ENCODE measurements at regions not wholly inside any gene's neighbourhood (a gene's known extent, or its start where the extent isn't known, plus 50 kb on each side); places are given as distances from the start of the nearest gene placed in this dataset.
"Not testable (repeated sequence)": the region's sequence is repeated elsewhere in the genome, so short reads cannot be mapped to it uniquely, and the experiment has no call there.

- TF ChIP-seq CTCF (conservative IDR thresholded peaks at IDR 0.05; ENCODE audit: low read depth, low read length) = no peak
- DNase-seq (ENCODE audit: low read depth) = no peak
- H3K4me3 ChIP-seq (ENCODE audit: low read length) = no peak overlapping the region
Observed at GRCh38 chr3:34109021-34109420, 310.6 kb downstream of the PDCD6IP start.

- no peak overlapping the region for H3K4me3 ChIP-seq (ENCODE audit: low read length)
- DNase-seq (ENCODE audit: low read depth) = no peak
Observed at GRCh38 chr3:34109846-34110245, 311.4 kb downstream of the PDCD6IP start.

GRCh38 chr3:34111361-34111760 lies 312.9 kb downstream of the PDCD6IP start:
- H3K4me3 ChIP-seq (ENCODE audit: low read length) = no peak overlapping the region
- no peak for DNase-seq (ENCODE audit: low read depth)
- no peak for TF ChIP-seq CTCF (conservative IDR thresholded peaks at IDR 0.05; ENCODE audit: low read depth, low read length)

More at GRCh38 chr3:34109846-34110245, 311.4 kb downstream of the PDCD6IP start:
- no peak for TF ChIP-seq CTCF (conservative IDR thresholded peaks at IDR 0.05; ENCODE audit: low read depth, low read length)

GRCh38 chr3:34112261-34112660 lies 313.8 kb downstream of the PDCD6IP start:
- not testable (repeated sequence) for H3K4me3 ChIP-seq (ENCODE audit: low read length); DNase-seq (ENCODE audit: low read depth)

- no peak for DNase-seq (ENCODE audit: low read depth)
- TF ChIP-seq CTCF (conservative IDR thresholded peaks at IDR 0.05; ENCODE audit: low read depth, low read length) = no peak
- H3K4me3 ChIP-seq (ENCODE audit: low read length) = no peak overlapping the region
Observed at GRCh38 chr3:34131091-34131490, 332.7 kb downstream of the PDCD6IP start.

- TF ChIP-seq CTCF (conservative IDR thresholded peaks at IDR 0.05; ENCODE audit: low read depth, low read length) = no peak
- no peak for DNase-seq (ENCODE audit: low read depth)
Observed at GRCh38 chr3:34132069-34132692, 333.8 kb downstream of the PDCD6IP start.

GRCh38 chr3:34139566-34139965 lies 341.1 kb downstream of the PDCD6IP start:
- no peak for DNase-seq (ENCODE audit: low read depth)
- no peak overlapping the region for H3K4me3 ChIP-seq (ENCODE audit: low read length)
- TF ChIP-seq CTCF (conservative IDR thresholded peaks at IDR 0.05; ENCODE audit: low read depth, low read length) = no peak

More at GRCh38 chr3:34132069-34132692, 333.8 kb downstream of the PDCD6IP start:
- H3K4me3 ChIP-seq (ENCODE audit: low read length) = no peak overlapping the region

Data from retinal pigment epithelial cell (primary cell).